ENCODE measurements at regions not wholly inside any gene's neighbourhood (a gene's known extent, or its start where the extent isn't known, plus 50 kb on each side); places are given as distances from the start of the nearest gene placed in this dataset.

- H3K4me3 ChIP-seq: no peak overlapping the region
- no peaks in the 10 kb centered on the region for H3K4me1 ChIP-seq
- ATAC-seq (no peak), DNase-seq (no peak)
- H3K27me3 ChIP-seq: no peaks in the 10 kb centered on the region
- intact Hi-C loops (cut with DNase I): no loop called here
- H3K36me3 ChIP-seq: no peaks in the 10 kb centered on the region
- H3K9me3 ChIP-seq: no peaks in the 10 kb centered on the region
- TF ChIP-seq, protein P1, sequence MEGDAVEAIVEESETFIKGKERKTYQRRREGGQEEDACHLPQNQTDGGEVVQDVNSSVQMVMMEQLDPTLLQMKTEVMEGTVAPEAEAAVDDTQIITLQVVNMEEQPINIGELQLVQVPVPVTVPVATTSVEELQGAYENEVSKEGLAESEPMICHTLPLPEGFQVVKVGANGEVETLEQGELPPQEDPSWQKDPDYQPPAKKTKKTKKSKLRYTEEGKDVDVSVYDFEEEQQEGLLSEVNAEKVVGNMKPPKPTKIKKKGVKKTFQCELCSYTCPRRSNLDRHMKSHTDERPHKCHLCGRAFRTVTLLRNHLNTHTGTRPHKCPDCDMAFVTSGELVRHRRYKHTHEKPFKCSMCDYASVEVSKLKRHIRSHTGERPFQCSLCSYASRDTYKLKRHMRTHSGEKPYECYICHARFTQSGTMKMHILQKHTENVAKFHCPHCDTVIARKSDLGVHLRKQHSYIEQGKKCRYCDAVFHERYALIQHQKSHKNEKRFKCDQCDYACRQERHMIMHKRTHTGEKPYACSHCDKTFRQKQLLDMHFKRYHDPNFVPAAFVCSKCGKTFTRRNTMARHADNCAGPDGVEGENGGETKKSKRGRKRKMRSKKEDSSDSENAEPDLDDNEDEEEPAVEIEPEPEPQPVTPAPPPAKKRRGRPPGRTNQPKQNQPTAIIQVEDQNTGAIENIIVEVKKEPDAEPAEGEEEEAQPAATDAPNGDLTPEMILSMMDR (IDR thresholded peaks at IDR 0.05): no peak
- H3K27ac ChIP-seq: no peak overlapping the region
Observed at GRCh38 chr11:28632338-28632737, 524.1 kb downstream of the METTL15 start.

GRCh38 chr11:28631148-28631547, 523.0 kb downstream of the METTL15 start:
- DNase-seq (no peak), ATAC-seq (no peak)
- Histone ChIP-seq H3K27ac (no peak overlapping the region), H3K9me3 (no peaks in the 10 kb centered on the region), H3K4me1 (no peaks in the 10 kb centered on the region), H3K36me3 (no peaks in the 10 kb centered on the region), H3K4me3 (no peak overlapping the region), H3K27me3 (no peaks in the 10 kb centered on the region)
- TF ChIP-seq, protein P1 (IDR thresholded peaks at IDR 0.05): no peak
- intact Hi-C loops (cut with DNase I): no loop called here

GRCh38 chr11:28629235-28629634, 521.0 kb downstream of the METTL15 start:
- no peak overlapping the region for H3K4me3 ChIP-seq
- intact Hi-C loops (cut with DNase I): no loop called here
- ATAC-seq: no peak

GRCh38 chr11:28628412-28628811, 520.2 kb downstream of the METTL15 start:
- TF ChIP-seq, protein P1 (IDR thresholded peaks at IDR 0.05): no peak
- Histone ChIP-seq H3K9me3 (no peaks in the 10 kb centered on the region), H3K27me3 (no peaks in the 10 kb centered on the region), H3K4me1 (no peaks in the 10 kb centered on the region), H3K4me3 (no peak overlapping the region), H3K27ac (no peak overlapping the region), H3K36me3 (no peaks in the 10 kb centered on the region)
- ATAC-seq (no peak), DNase-seq (no peak)
- intact Hi-C loops (cut with DNase I): no loop called here

More at GRCh38 chr11:28629235-28629634, 521.0 kb downstream of the METTL15 start:
- H3K36me3 ChIP-seq: no peaks in the 10 kb centered on the region
- H3K9me3 ChIP-seq: no peaks in the 10 kb centered on the region
- TF ChIP-seq, protein P1 (IDR thresholded peaks at IDR 0.05): no peak
- no peak overlapping the region for H3K27ac ChIP-seq
- no peak for DNase-seq
- H3K27me3 ChIP-seq: no peaks in the 10 kb centered on the region
- H3K4me1 ChIP-seq: no peaks in the 10 kb centered on the region

- Histone ChIP-seq H3K27me3 (no peaks in the 10 kb centered on the region), H3K36me3 (no peaks in the 10 kb centered on the region), H3K9me3 (no peaks in the 10 kb centered on the region), H3K4me1 (no peaks in the 10 kb centered on the region), H3K27ac (no peak overlapping the region), H3K4me3 (no peak overlapping the region)
- DNase-seq (no peak), ATAC-seq (no peak)
- TF ChIP-seq, protein P1 (IDR thresholded peaks at IDR 0.05): no peak
- intact Hi-C loops (cut with DNase I): no loop called here
Observed at GRCh38 chr11:28627690-28628255, 519.6 kb downstream of the METTL15 start.

Data from left lung (tissue), 4 donors.